ENCODE measurements at regions not wholly inside any gene's neighbourhood (a gene's known extent, or its start where the extent isn't known, plus 50 kb on each side); places are given as distances from the start of the nearest gene placed in this dataset.
"Not testable (repeated sequence)": the region's sequence is repeated elsewhere in the genome, so short reads cannot be mapped to it uniquely, and the experiment has no call there.

DNA sequence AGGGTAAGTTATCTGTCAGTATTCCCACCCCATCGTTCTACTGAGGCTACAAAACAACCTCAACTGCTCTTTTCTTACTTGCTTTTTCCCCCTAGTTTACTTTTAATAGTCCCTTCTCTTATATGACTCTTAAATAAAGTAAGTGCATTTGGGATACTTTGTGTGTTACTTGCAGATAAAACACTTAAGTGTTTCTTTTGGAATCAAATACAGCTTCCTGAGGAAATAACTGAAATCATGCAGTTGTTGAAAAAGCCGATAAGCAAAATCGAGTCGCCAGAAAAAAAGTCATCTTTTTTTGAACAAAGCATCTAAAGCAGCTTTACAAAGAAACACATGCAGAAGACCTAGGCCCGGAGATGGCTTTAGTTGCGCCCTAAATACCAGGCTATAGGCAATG is 53.5 kb upstream of the EPB41L4A start:
- no peak for DNase-seq (ENCODE audit: insufficient read length, low spot score)
- no peak for FAIRE-seq

DNA sequence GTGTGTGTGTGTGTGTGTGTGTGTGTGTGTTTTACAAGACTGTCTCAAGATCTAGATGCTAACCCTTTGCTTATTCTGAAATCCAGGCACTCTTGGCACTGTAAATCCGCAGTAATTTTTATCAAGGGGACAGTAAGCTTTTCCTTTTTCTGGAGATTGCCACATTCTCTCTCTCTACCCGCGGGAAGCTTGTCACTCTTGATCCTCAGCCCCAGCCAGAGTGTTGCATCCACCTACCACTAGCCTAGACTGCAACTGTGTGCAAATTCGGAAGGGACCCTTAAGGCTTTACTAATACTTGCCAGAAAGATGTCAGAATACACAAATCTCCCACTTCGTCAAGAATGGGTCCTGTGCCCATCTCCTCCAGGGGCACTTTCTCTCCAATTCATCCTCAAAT is 54.9 kb upstream of the EPB41L4A start:
- no peak for FAIRE-seq

DNA sequence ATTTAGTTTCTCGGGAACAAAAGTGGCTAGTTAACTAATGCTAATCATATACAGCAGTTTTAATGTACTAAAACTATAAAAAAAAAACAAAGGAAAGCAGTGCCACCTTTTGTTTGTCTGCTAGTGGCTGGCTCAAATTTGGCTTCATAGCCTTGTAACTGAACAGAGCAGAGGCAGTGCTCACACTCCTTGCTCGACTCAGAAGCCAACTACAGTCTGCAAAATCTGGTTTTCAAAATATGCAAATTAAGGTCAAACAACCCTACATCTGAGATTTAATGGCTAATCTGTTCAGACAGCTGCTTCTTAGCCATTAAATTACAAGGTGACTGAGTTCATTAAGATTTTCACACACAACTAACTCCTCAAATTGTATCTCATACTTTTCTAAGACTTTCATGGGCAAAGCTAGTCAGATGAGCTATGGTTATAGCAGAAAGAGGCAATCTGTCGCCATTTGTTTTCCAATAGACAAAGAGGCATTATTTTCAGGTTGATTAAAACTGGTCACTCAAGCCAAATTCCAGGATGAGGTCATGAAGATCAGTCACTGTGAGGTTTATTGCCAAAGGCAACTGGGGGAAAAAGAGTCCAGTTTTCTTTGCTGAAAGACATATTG is 56.8 kb upstream of the EPB41L4A start:
- FAIRE-seq = no peak
- no peak for DNase-seq (ENCODE audit: insufficient read length, low spot score)

More for the DNA sequence above, 54.9 kb upstream of the EPB41L4A start:
- DNase-seq (ENCODE audit: insufficient read length, low spot score) = no peak

DNA sequence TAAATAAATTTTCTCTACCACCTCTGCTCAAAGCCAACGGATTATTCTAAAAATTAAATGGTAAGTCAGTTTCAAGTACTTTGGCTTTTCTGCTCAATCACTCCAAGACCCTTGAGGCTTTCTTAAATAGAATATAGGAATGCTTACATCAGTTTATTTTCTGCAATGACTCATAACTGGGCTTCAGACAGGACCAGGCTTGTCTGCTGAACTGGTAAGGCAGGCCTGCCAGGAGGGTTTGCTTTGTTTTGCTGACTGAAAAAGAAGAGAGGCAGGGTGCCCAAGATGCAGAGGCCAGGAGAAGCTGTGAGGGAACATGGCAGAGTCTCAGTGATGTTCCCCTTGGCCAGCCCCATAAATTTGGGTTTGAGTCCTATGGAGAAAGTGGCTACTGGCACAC is 60.3 kb upstream of the EPB41L4A start:
- FAIRE-seq (no peak), DNase-seq (ENCODE audit: insufficient read length, low spot score) (peak; percentile 7)

DNA sequence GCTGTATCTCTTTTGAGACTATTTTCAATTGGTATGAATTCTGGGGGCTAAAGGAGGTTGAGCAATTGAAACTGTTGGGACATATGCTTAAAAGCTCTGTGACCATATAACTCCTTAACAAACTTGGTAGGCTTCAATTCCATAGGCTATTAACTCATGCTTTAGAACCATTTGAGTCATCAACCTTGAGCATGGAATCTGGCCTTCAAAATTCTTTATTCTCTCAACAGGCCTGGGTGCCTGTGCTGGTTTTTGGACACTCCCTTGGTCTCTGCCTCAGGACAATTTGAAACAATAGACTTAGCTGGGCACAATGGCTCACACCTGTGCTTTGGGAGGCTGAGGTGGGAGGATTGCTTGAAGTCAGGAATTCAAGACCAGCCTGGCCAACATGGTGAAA is 61.4 kb upstream of the EPB41L4A start:
- DNase-seq (ENCODE audit: insufficient read length, low spot score) (no peak), FAIRE-seq (no peak)

DNA sequence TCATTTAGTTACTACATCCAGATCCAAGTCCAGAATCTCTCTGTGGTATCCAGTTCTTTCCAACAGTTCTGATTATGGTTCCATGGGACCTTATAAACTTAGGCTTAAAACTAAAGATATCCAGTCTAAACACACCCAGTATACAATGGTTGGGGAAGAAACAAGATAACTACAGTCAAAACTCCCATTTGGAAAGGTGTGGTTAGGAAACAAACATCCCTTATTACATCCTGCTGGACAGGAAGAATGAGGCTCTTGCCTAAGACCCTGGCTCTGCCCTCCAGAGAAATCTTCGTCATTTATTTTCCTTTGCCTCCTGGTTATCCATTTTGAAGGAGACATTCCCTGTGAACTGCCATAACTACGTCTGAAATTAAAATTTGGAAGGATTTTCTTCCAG is 64.6 kb upstream of the EPB41L4A start:
- DNase-seq (ENCODE audit: insufficient read length, low spot score) (no peak), FAIRE-seq (no peak)

DNA sequence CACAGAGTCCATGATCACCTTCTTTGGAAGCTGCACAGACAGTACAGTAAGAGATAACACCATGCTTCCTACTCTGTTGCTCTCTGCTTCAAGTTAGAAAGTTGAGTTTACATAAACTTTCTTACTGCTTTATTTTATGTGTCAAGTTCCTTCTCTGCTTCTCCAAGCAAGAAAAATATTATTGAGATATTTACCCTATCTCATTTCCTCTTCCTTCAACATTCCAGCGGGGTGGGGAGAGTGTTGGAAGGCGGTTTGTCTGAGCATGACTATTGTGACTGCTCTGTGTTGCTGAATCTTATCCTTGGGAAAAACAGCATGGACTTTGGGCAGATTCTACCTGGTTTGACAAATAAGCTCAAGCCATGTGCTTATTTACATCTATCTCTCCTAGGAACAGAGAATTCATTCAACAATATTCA is 66.9 kb upstream of the EPB41L4A start:
- DNase-seq (ENCODE audit: insufficient read length, low spot score) (no peak), FAIRE-seq (no peak)

DNA sequence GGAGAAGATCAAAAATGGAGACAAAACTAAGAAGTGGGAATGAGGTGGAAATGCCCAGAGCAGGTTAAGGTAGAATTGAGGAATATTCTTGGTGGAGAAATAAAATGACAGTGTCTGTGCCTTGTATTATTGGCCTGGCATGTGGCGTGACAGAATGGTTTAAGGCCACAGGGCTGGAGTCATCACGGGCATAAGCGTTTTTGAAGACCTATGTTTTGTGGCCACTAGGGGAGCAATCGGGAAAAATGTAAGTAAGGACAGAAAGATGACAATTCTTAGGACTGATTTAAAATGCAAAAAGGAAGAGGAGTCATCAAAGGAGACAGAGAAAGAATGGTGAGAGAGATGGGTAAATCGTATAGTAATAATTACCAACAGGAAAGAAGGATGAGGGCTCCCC is 72.2 kb upstream of the EPB41L4A start:
- FAIRE-seq = no peak
- DNase-seq (ENCODE audit: insufficient read length, low spot score) = no peak

DNA sequence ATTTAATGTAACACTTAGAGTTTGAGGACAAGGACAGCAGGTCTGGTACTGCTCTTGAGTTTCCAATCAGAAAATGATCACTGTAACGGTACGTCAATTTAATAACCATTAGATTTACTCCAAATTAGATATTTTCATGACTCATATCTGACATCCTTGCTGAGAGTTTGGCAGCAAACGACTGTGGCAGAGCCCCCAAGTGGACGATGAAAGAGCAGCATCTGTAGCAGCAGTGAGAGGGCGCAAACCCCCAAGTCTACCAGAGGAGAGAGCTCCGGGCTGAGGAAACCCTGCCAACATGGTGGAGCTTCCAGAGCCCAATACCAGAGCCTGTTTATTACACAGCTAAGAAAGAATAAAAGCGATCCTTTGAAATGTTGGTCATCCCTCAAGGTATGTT is 73.2 kb upstream of the EPB41L4A start:
- DNase-seq (ENCODE audit: insufficient read length, low spot score) (peak; percentile 30), FAIRE-seq (no peak)

DNA sequence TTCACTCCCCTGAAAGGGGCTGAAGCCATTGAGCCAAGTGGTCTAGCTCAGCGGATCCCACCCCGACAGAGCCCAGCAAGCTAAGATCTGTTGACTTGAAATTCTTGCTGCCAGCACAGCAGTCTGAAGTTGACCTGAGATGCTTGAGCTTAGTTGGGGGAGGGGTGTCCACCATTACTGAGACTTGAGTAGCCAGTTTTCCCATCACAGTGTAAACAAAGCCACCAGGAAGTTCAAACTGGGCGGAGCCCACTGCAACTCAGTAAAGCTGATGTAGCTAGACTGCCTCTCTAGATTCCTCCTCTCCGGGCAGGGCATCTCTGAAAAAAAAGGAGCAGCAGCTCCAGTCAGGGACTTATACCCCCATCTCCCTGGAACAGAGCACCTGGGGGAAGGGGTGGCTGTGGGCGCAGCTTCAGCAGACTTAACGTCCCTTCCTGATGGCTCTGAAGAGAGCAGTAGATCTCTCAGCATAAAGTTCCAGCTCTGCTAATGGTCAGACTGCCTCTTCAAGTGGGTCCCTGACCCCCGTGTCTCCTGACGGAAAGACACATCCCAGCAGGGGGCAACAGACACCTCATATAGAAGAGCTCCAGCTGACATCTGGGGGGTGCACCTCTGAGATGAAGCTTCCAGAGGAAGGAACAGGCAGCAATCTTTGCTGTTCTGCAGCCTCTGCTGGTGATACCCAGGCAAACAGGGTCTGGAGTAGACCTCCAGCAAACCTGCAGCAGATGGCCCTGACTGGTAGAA is 84.8 kb upstream of the EPB41L4A start:
- DNase-seq (ENCODE audit: insufficient read length, low spot score); FAIRE-seq: not testable (repeated sequence)

DNA sequence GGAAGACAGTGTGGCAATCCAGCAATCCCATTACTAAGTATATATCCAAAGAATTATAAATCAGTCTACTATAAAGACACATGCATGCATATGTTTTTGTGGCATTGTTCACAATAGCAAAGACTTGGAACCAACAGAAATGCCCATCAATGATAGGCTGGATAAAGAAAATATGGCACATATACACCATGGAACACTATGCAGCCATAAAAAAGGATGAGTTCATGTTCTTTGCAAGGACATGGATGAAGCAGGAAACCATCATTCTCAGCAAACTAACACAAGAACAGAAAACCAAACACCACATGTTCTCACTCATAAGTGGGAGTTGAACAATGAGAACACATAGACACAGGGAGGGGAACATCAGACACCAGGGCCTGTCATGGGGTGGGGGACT is 90.0 kb upstream of the EPB41L4A start:
- FAIRE-seq; DNase-seq (ENCODE audit: insufficient read length, low spot score): not testable (repeated sequence)

DNA sequence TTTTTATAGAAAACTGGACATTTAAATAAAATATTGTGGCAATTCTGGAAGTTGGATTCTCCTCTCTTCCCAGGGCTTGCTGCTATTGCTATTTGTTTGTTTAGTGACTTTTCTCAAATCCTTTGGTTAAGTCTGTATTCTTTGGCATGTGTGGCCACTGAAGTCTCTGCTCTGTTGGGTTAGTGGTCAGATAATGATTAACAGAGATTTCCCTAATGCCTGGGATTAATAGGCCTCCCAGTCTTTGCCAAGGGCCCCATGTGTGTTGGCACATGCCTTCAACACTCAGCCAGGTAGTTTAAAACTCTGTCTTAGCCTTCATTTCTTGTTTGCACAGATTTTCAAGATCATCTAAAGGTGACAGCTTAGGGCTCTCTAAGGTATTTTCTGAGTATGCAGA is 92.8 kb upstream of the EPB41L4A start:
- no peak for FAIRE-seq
- no peak for DNase-seq (ENCODE audit: insufficient read length, low spot score)

DNA sequence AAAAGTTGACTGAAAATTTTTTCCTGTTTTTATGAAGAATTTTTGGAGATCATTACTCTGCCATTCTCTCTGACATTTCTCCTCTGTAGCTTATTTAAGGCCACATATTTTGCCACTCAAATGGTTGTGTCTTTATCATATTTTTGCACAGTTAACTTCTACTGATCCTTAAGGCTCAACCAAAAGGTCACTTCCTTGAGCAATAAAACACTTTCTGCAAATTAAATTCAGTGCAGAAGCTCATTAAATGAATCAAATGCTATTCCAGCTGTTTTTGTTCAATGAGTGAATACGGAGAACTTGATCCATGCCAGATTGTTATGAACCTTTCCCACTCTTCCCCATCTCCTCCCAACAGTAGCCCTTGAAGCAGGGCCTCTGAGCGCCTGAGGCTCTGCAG is 93.8 kb upstream of the EPB41L4A start:
- DNase-seq (ENCODE audit: insufficient read length, low spot score) (no peak), FAIRE-seq (no peak)

DNA sequence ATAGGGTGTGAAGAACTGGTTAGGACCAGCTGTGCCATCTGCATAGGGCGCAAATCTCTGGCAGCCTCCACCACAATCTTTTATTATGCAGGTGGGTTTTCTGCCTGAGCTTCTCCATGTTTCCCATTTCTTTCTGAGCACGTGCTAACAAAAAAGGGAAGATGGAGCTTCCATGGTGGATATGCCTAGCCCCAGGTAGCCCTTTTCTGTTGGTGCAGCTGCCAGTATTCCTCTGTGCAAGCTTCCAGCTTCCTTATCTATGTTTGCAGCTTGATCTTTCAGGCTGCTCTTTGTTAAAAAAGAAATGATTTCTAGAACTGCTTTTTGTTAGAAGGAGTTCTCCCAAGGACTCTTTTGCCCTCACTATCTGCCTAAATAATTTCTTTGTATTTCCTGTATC is 95.0 kb upstream of the EPB41L4A start:
- DNase-seq (ENCODE audit: insufficient read length, low spot score) (no peak), FAIRE-seq (no peak)

DNA sequence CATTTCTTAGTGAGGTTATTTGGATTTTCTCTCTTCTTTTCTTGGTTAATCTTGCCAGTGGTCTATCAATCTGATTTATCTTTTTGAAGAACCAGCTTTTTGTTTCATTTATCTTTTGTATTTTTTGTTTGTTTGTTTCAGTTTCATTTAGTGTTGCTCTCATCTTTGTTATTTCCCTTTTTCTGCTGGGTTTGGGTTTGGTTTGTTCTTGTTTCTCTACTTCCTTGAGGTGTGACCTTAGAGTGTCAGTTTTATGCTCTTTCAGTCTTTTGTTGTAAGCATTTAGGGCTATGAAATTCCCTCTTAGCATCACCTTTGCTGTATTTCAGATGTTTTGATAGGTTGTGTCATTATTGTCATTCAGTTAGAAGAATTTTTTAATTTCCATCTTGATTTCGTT is 101.4 kb upstream of the EPB41L4A start:
- FAIRE-seq = not testable (repeated sequence)

DNA sequence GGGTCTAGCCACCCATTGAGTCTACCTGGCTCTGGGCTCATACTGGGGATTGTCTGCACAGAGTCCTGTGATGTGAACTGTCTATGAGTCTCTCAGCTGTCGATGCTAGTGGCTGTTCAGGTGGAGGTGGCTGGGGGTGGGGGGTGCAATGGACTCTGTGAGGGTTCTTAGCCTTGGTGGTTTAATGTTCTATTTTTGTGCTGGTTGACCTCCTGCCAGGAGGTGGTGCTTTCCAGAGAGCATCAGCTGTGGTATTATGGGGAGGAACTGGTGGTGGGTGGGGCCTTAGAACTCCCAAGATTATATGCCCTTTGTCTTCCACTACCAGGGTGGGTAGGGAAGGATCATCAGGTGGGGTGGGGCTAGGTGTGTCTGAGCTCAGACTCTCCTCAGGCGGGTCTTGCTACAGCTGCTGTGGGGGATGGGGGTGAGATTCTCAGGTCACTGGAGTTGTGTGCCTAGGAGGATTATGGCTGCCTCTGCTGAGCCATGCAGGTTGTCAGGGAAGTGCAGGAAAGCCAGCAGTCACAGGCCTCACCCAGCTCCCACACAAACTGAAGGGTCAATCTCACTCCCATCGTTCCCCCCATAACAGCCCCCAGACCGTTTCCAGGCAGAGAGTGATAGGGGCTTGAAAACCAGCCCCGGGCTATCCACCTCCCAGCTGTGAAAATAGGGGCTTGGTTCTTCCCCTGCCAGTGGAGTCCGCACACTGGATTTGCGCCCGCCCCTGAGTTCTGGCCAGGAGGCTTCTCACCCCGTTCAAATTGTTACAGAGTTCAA is 104.0 kb upstream of the EPB41L4A start:
- not testable (repeated sequence) for FAIRE-seq; DNase-seq (ENCODE audit: insufficient read length, low spot score)

More for the DNA sequence above, 101.4 kb upstream of the EPB41L4A start:
- DNase-seq (ENCODE audit: insufficient read length, low spot score) = not testable (repeated sequence)

DNA sequence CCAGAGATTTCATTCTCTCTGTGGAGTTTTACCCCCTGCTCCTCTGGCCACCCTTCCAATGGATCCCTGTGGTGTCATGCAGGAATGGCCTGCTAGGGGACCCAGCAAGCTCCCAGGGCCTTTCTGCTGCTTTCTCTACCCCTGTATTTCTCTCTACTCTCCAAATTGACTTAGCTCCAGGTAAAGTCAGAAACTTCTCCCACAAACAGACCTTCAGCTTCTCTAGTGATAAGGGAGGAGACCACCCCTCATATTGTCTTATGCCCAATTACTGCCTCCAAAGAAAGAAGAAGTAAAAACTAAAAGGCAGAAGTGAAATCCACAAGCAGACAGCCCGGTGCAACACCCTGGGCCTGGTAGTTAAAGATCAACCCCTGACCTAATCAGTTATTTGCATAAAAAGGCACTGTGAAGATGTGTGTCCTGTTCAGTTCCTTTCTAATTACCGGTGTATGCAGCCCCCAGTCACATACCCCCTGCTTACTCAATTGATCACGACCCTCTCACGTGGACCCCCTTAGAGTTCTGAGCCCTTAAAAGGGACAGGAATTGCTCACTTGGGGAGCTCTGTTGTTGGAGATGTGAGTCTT is 104.7 kb upstream of the EPB41L4A start:
- not testable (repeated sequence) for FAIRE-seq

DNA sequence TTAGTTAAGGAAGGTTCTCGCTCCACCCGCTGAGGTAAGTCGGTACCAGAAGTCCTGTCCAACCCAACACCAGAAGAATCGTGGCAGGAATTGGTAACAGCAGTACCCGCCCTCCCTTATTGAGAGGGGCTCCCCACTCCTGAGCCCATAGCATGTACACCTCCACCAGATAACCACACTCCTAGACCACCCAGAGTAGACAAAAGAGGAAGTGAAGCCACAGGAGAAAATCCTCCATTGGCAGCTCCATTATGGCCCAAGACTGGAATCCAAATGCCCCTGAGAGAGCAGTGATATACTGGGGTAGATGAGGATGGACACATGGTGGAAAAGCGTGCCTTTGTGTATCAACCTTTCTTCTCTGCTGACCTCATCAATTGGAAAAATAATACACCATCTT is 106.1 kb upstream of the EPB41L4A start:
- DNase-seq (ENCODE audit: insufficient read length, low spot score) (no peak), FAIRE-seq (no peak)

More for the DNA sequence above, 104.7 kb upstream of the EPB41L4A start:
- DNase-seq (ENCODE audit: insufficient read length, low spot score) = not testable (repeated sequence)

DNA sequence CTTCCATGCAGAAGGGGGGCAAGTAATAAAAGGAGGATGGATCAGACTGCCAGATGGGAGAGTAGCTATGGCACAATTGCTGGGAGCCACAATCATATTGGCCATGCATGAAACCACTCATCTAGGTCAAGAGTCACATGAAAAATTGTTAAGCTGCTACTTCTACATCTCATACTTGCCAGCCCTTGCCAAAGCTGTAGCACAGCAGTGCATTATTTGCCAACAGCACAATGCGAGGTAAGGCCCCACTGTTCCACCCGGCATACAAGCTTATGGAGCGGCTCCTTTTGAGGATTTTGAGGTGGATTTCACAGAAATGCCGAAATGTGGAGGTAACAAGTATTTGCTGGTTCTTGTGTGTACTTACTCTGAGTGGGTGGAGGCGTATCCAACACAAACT is 109.9 kb upstream of the EPB41L4A start:
- DNase-seq (ENCODE audit: insufficient read length, low spot score) (no peak), FAIRE-seq (no peak)

DNA sequence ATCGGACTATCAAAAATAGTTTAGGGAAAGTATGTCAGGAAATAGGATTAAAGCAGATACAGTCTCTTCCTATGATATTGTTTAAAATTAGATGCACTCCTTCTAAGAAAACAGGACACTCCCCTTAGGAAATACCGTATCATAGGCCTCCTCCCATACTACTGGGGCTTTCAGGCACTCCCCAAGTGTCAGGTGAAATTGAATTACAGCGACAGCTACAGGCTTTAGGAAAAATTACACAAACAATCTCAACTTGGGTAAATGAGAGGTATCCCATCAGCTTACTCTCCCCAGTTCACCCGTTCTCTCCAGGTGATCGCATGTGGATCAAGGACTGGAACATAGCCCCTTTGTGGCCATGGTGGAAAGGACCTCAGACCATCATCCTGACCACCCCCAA is 110.4 kb upstream of the EPB41L4A start:
- no peak for FAIRE-seq

More for the DNA sequence above, 110.4 kb upstream of the EPB41L4A start:
- peak; percentile 3 for DNase-seq (ENCODE audit: insufficient read length, low spot score)

Measured in HTR-8/SVneo (cell line).